ENCODE measurements at regions not wholly inside any gene's neighbourhood (a gene's known extent, or its start where the extent isn't known, plus 50 kb on each side); places are given as distances from the start of the nearest gene placed in this dataset.
A peak's percentile ranks its signal among the peaks of the same experiment; 100 is the strongest.
"Not testable (repeated sequence)": the region's sequence is repeated elsewhere in the genome, so short reads cannot be mapped to it uniquely, and the experiment has no call there.

GRCh38 chr7:152587366-152587765 is 88.6 kb downstream of the XRCC2 start:
- no peak overlapping the region for H3K4me3 ChIP-seq
- H3K36me3 ChIP-seq (replicated peaks in 1 of 2; ENCODE audit: insufficient read depth in 1 of 2, low read depth in 2 of 2) = no peaks in the 10 kb centered on the region
- WGBS, 2 donors = 76 to 88% methylated on average over 1 of the region's 1 CpG
- no peaks in the 10 kb centered on the region for H3K27me3 ChIP-seq
- ATAC-seq (no peak), DNase-seq (no peak)
- intact Hi-C loops (cut with DNase I) = no loop called here
- H3K27ac ChIP-seq = peak overlapping the region in 2 of 4 donors; percentile 62 to 75
- no peaks in the 10 kb centered on the region for H3K4me1 ChIP-seq
- no peaks in the 10 kb centered on the region for H3K9me3 ChIP-seq
- TF ChIP-seq POLR2A (IDR thresholded peaks at IDR 0.05) (no peak), CTCF (IDR thresholded peaks at IDR 0.05) (no peak)

- no peak overlapping the region for H3K27ac ChIP-seq
- no peak overlapping the region for H3K4me3 ChIP-seq
- no peaks in the 10 kb centered on the region for H3K4me1 ChIP-seq
- no peaks in the 10 kb centered on the region for H3K36me3 ChIP-seq (replicated peaks in 1 of 2; ENCODE audit: insufficient read depth in 1 of 2, low read depth in 2 of 2)
- DNase-seq = no peak
- H3K27me3 ChIP-seq = no peaks in the 10 kb centered on the region
- WGBS, 2 donors = 65 to 97% methylated on average over 3 of the region's 3 CpGs
- TF ChIP-seq POLR2A (IDR thresholded peaks at IDR 0.05) (no peak), CTCF (IDR thresholded peaks at IDR 0.05) (no peak)
- intact Hi-C loops (cut with DNase I) = no loop called here
- ATAC-seq = no peak
- no peaks in the 10 kb centered on the region for H3K9me3 ChIP-seq
Observed at GRCh38 chr7:152583006-152583405, 92.9 kb downstream of the XRCC2 start.

- H3K27ac ChIP-seq = no peak overlapping the region
- DNase-seq (peak in 3 of 4 donors; percentile 11 to 18 (median 16)), ATAC-seq (no peak)
- H3K27me3 ChIP-seq = no peaks in the 10 kb centered on the region
- no peaks in the 10 kb centered on the region for H3K9me3 ChIP-seq
- WGBS, 2 donors = 56 to 60% methylated on average over 10 of the region's 10 CpGs
- no peaks in the 10 kb centered on the region for H3K36me3 ChIP-seq (replicated peaks in 1 of 2; ENCODE audit: insufficient read depth in 1 of 2, low read depth in 2 of 2)
- H3K4me3 ChIP-seq = no peak overlapping the region
- intact Hi-C loops (cut with DNase I) = no loop called here
- H3K4me1 ChIP-seq = no peaks in the 10 kb centered on the region
- TF ChIP-seq POLR2A (IDR thresholded peaks at IDR 0.05) (no peak), CTCF (IDR thresholded peaks at IDR 0.05) (no peak)
Observed at GRCh38 chr7:152579070-152579469, 96.9 kb downstream of the XRCC2 start.

- H3K9me3 ChIP-seq = no peaks in the 10 kb centered on the region
- H3K27me3 ChIP-seq = no peaks in the 10 kb centered on the region
- H3K27ac ChIP-seq = no peak overlapping the region
- WGBS, 2 donors = 0 to 100% methylated on average over 1 of the region's 1 CpG
- H3K4me1 ChIP-seq = no peaks in the 10 kb centered on the region
- H3K4me3 ChIP-seq = no peak overlapping the region
- ATAC-seq = no peak
- TF ChIP-seq POLR2A (IDR thresholded peaks at IDR 0.05) (no peak), CTCF (IDR thresholded peaks at IDR 0.05) (no peak)
- intact Hi-C loops (cut with DNase I) = no loop called here
- H3K36me3 ChIP-seq (replicated peaks in 1 of 2; ENCODE audit: insufficient read depth in 1 of 2, low read depth in 2 of 2) = no peaks in the 10 kb centered on the region
- DNase-seq = no peak
Observed at GRCh38 chr7:152577339-152577738, 98.6 kb downstream of the XRCC2 start.

GRCh38 chr7:152574892-152575548 is 100.9 kb downstream of the XRCC2 start:
- peak overlapping the region in 1 of 4 donors; percentile 47 for H3K27ac ChIP-seq
- no peaks in the 10 kb centered on the region for H3K9me3 ChIP-seq
- DNase-seq = no peak
- intact Hi-C loops (cut with DNase I) = no loop called here
- WGBS, 2 donors = 46 to 62% methylated on average over 5 to 13 of the region's 15 CpGs
- H3K4me1 ChIP-seq = no peaks in the 10 kb centered on the region
- H3K27me3 ChIP-seq = no peaks in the 10 kb centered on the region
- peak; percentile 40 for ATAC-seq
- no peak overlapping the region for H3K4me3 ChIP-seq
- no peaks in the 10 kb centered on the region for H3K36me3 ChIP-seq (replicated peaks in 1 of 2; ENCODE audit: insufficient read depth in 1 of 2, low read depth in 2 of 2)
- no peak for TF ChIP-seq CTCF (IDR thresholded peaks at IDR 0.05)
- TF ChIP-seq POLR2A (IDR thresholded peaks at IDR 0.05) = no peak

GRCh38 chr7:152573186-152573585 is 102.8 kb downstream of the XRCC2 start:
- H3K27me3 ChIP-seq; ATAC-seq; H3K36me3 ChIP-seq (replicated peaks in 1 of 2; ENCODE audit: insufficient read depth in 1 of 2, low read depth in 2 of 2); intact Hi-C loops (cut with DNase I); H3K27ac ChIP-seq; DNase-seq; H3K4me3 ChIP-seq; H3K9me3 ChIP-seq; H3K4me1 ChIP-seq: not testable (repeated sequence)
- 59 to 70% methylated on average over 6 of the region's 6 CpGs for WGBS, 2 donors

Measured in body of pancreas (tissue), 4 donors.